HepG2 (cell line): ENCODE measurements at regions not wholly inside any gene's neighbourhood (a gene's known extent, or its start where the extent isn't known, plus 50 kb on each side); places are given as distances from the start of the nearest gene placed in this dataset.

Experiments
- ATAC-seq: fragments of 200-7000 bp; cut with Tn5 transposase; 3 replicates; pipeline ENCODE4 v1.9.1; 2020; ENCODE audit warnings: mild to moderate bottlenecking, moderate library complexity
- BruUV-seq: library from RNA; stranded (reverse); fragments of 400-500 nt; replicated peaks from 2 replicates; lab custom pipeline; 2021; lab: Mats Ljungman, UMichigan
- CTCF ChIA-PET: fragments of 300-600 bp; formaldehyde crosslinking; extraction: SDS; loops from one replicate; lab custom pipeline; 2021; ENCODE audit warnings: low total read pairs, inconsistent platforms, low intra/inter-chr PET ratio; lab: Yijun Ruan, JAX
- POLR2A ChIA-PET: fragments of 350-600 bp; sonication (Branson Sonifier 250); formaldehyde crosslinking; loops from one replicate; lab custom pipeline; 2020; ENCODE audit warnings: antibody characterized with exemption, inconsistent platforms; lab: Yijun Ruan, JAX
- DNase-seq: peaks from one replicate; pipeline ENCODE4 v3.0.0-alpha.2; 2015; ENCODE audit warnings: low spot score
- FAIRE-seq: peaks from 3 replicates; lab custom pipeline; 2011; peaks lifted over from hg19 to GRCh38; lab: Jason Lieb, UNC
- H2AFZ ChIP-seq: one replicate; pipeline ENCODE4 v1.6.1; 2011; ENCODE audit warnings: low read length, inconsistent platforms
- H3K27ac ChIP-seq: fragments of 300-600 bp; 3 replicates; pipeline ENCODE4 v1.8.0; 2011; ENCODE audit warnings: mixed run types, mild to moderate bottlenecking, mixed read lengths, low read length, inconsistent platforms; ENCODE audit not compliant: insufficient read depth; ENCODE audit errors: extremely low read length
- H3K27me3 ChIP-seq, 2 experiments: fragments of 200-600 bp in 1 of 2; 2 replicates in 1 of 2; 3 replicates in 1 of 2; pipeline versions ENCODE4 v1.6.0 to v1.8.0; 2011; ENCODE audit warnings: low read length in 2 of 2, mild to moderate bottlenecking in 2 of 2, moderate library complexity in 2 of 2, inconsistent platforms in 1 of 2; ENCODE audit not compliant: insufficient read depth in 2 of 2, control insufficient read depth in 1 of 2
- H3K36me3 ChIP-seq, 2 experiments: fragments of 200-600 bp in 1 of 2; replicated peaks in 1 of 2; 2 replicates in 1 of 2; 3 replicates in 1 of 2; pipeline versions ENCODE4 v1.5.1 to v1.8.0; 2011; ENCODE audit warnings: low read length in 2 of 2, inconsistent platforms in 1 of 2; ENCODE audit not compliant: insufficient read depth in 2 of 2, control insufficient read depth in 1 of 2
- H3K4me1 ChIP-seq: 2 replicates; pipeline ENCODE4 v1.5.1; 2012; ENCODE audit warnings: low read length, inconsistent platforms; ENCODE audit not compliant: insufficient read depth
- H3K4me2 ChIP-seq: 2 replicates; pipeline ENCODE4 v1.6.0; 2011; ENCODE audit warnings: low read depth, low read length, inconsistent platforms
- H3K4me3 ChIP-seq, 3 experiments: fragments of 200-600 bp in 1 of 3; sonication (generic), shearing (Covaris generic) in 1 of 3; replicated peaks in 1 of 3; 2 replicates each; pipeline ENCODE4 v1.5.1; 2011 to 2016; ENCODE audit warnings: low read length in 3 of 3, inconsistent platforms in 2 of 3, low read depth in 2 of 3, mild to moderate bottlenecking in 2 of 3, control low read depth in 1 of 3, mixed read lengths in 1 of 3; ENCODE audit not compliant: insufficient read depth in 1 of 3
- H3K79me2 ChIP-seq: one replicate; pipeline ENCODE4 v1.6.1; 2011; ENCODE audit warnings: low read length, inconsistent platforms; ENCODE audit not compliant: insufficient read depth
- H3K9ac ChIP-seq: 2 replicates; pipeline ENCODE4 v1.6.0; 2011; ENCODE audit warnings: mild to moderate bottlenecking, low read depth, low read length, inconsistent platforms; ENCODE audit not compliant: insufficient read depth
- H3K9me3 ChIP-seq: 2 replicates; pipeline ENCODE4 v1.5.1; 2012; ENCODE audit warnings: mild to moderate bottlenecking, low read length
- H4K20me1 ChIP-seq: 2 replicates; pipeline ENCODE4 v1.6.0; 2011; ENCODE audit warnings: inconsistent platforms, mild to moderate bottlenecking, low read length, moderate library complexity; ENCODE audit not compliant: insufficient read depth
- CAMTA2 ChIP-seq: sonication (generic); formaldehyde crosslinking; IDR thresholded peaks from 2 replicates; pipeline ENCODE4 v1.4.0; 2020; ENCODE audit warnings: mild to moderate bottlenecking, missing genetic modification reagents, borderline replicate concordance
- MAFG ChIP-seq: sonication (generic); formaldehyde crosslinking; IDR thresholded peaks from 2 replicates; pipeline ENCODE4 v1.5.1; 2020; ENCODE audit warnings: mild to moderate bottlenecking, missing genetic modification reagents
- NFE2 ChIP-seq: sonication (generic); formaldehyde crosslinking; IDR thresholded peaks from 2 replicates; pipeline ENCODE4 v1.4.0; 2020; ENCODE audit warnings: missing genetic modification reagents
- NFIC ChIP-seq: IDR thresholded peaks from 2 replicates; pipeline ENCODE4 v1.6.1; 2012; ENCODE audit warnings: mild to moderate bottlenecking, low read length, inconsistent platforms
- SAFB2 ChIP-seq: sonication (generic); formaldehyde crosslinking; IDR thresholded peaks from 2 replicates; pipeline ENCODE4 v1.5.1; 2020; ENCODE audit warnings: missing genetic modification reagents, low read depth, mild to moderate bottlenecking, borderline replicate concordance
- ZBTB7A ChIP-seq: sonication (generic); formaldehyde crosslinking; IDR thresholded peaks from 2 replicates; pipeline ENCODE4 v1.8.0; 2022; ENCODE audit warnings: mild to moderate bottlenecking, missing genetic modification reagents
- in situ Hi-C: cut with HindIII; loops from 2 replicates; pipeline ENCODE4 v1.10.0; 2017; ENCODE audit warnings: low pct_unique_long_range_greater_than_20kb; ENCODE audit not compliant: extremely low pct_ligation_motif_present
- intact Hi-C: fragments of 100-400 bp; cut with micrococcal nuclease; formaldehyde crosslinking; loops from one replicate; pipeline ENCODE4 v1.10.0; 2022; ENCODE audit not compliant: unreplicated experiment
- TF ChIP-seq, protein P1 (sequence below): sonication (generic); formaldehyde crosslinking; IDR thresholded peaks from 2 replicates; pipeline ENCODE4 v1.4.0; 2020; ENCODE audit warnings: missing genetic modification reagents
- TF ChIP-seq, protein P2 (sequence below): sonication (generic); formaldehyde crosslinking; IDR thresholded peaks from 2 replicates; pipeline ENCODE4 v1.4.0; 2020; ENCODE audit warnings: missing genetic modification reagents, borderline replicate concordance
- TF ChIP-seq, protein P3 (sequence below): sonication (generic); formaldehyde crosslinking; IDR thresholded peaks from 2 replicates; pipeline ENCODE4 v1.9.0; 2021; ENCODE audit warnings: missing genetic modification reagents, mild to moderate bottlenecking, borderline replicate concordance

DNA sequence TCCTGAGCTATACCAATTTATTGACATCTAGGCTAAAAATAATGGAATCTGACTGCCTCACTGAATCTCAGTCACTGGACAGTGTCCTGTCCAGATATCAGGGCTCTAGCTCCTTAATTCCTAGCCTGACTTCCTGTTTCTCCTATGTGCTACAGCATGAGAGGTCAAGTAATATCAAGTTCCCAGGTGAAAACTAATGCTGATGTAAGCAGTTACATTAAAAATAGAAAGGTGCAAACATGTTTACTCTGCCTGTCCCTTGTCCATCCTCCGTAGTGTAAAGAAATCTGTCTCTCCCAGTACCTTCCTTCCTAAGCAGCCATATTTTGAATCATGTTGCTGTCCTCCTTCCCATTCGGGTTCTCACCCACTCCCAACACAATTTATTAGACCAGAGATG, 145.9 kb upstream of the GHR start (continued):
- TF ChIP-seq NFIC: no peak
- no peak for TF ChIP-seq SAFB2 (CRISPR knock-in tag)

DNA sequence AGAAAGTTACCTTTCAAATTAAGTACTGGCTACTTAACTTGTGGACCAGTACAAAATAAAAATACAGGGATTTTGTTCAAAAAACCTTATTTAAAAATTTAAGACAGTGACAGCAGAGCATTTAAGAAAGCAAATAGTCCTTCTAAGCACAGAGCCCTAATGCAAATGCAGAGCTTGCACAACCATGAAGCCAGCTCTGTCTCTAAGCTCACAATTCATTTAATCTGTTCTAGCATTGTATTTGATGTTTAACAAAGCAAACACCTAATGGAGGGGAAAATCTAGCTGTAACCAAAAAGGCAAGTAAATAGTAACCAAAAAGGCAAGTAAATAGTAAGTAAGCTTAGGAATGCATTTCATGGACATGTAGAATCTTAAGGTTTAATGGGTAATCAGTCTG, 138.7 kb upstream of the GHR start:
- Histone ChIP-seq H3K4me3 (no peak overlapping the region), H3K27ac (no peak overlapping the region), H3K79me2 (no peaks in the 10 kb centered on the region), H3K9ac (no peak overlapping the region), H3K36me3 (no peaks in the 10 kb centered on the region), H4K20me1 (no peaks in the 10 kb centered on the region), H2AFZ (no peak overlapping the region), H3K4me1 (no peaks in the 10 kb centered on the region), H3K4me2 (no peak overlapping the region), H3K27me3 (no peaks in the 10 kb centered on the region), H3K9me3 (no peaks in the 10 kb centered on the region)
- no peak for ATAC-seq
- CTCF ChIA-PET: no interaction called here
- DNase-seq: no peak
- TF ChIP-seq CAMTA2 (CRISPR knock-in tag): no peak
- TF ChIP-seq, protein P1, sequence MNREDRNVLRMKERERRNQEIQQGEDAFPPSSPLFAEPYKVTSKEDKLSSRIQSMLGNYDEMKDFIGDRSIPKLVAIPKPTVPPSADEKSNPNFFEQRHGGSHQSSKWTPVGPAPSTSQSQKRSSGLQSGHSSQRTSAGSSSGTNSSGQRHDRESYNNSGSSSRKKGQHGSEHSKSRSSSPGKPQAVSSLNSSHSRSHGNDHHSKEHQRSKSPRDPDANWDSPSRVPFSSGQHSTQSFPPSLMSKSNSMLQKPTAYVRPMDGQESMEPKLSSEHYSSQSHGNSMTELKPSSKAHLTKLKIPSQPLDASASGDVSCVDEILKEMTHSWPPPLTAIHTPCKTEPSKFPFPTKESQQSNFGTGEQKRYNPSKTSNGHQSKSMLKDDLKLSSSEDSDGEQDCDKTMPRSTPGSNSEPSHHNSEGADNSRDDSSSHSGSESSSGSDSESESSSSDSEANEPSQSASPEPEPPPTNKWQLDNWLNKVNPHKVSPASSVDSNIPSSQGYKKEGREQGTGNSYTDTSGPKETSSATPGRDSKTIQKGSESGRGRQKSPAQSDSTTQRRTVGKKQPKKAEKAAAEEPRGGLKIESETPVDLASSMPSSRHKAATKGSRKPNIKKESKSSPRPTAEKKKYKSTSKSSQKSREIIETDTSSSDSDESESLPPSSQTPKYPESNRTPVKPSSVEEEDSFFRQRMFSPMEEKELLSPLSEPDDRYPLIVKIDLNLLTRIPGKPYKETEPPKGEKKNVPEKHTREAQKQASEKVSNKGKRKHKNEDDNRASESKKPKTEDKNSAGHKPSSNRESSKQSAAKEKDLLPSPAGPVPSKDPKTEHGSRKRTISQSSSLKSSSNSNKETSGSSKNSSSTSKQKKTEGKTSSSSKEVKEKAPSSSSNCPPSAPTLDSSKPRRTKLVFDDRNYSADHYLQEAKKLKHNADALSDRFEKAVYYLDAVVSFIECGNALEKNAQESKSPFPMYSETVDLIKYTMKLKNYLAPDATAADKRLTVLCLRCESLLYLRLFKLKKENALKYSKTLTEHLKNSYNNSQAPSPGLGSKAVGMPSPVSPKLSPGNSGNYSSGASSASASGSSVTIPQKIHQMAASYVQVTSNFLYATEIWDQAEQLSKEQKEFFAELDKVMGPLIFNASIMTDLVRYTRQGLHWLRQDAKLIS (CRISPR knock-in tag): no peak
- TF ChIP-seq MAFG (CRISPR knock-in tag): no peak
- TF ChIP-seq, protein P2, sequence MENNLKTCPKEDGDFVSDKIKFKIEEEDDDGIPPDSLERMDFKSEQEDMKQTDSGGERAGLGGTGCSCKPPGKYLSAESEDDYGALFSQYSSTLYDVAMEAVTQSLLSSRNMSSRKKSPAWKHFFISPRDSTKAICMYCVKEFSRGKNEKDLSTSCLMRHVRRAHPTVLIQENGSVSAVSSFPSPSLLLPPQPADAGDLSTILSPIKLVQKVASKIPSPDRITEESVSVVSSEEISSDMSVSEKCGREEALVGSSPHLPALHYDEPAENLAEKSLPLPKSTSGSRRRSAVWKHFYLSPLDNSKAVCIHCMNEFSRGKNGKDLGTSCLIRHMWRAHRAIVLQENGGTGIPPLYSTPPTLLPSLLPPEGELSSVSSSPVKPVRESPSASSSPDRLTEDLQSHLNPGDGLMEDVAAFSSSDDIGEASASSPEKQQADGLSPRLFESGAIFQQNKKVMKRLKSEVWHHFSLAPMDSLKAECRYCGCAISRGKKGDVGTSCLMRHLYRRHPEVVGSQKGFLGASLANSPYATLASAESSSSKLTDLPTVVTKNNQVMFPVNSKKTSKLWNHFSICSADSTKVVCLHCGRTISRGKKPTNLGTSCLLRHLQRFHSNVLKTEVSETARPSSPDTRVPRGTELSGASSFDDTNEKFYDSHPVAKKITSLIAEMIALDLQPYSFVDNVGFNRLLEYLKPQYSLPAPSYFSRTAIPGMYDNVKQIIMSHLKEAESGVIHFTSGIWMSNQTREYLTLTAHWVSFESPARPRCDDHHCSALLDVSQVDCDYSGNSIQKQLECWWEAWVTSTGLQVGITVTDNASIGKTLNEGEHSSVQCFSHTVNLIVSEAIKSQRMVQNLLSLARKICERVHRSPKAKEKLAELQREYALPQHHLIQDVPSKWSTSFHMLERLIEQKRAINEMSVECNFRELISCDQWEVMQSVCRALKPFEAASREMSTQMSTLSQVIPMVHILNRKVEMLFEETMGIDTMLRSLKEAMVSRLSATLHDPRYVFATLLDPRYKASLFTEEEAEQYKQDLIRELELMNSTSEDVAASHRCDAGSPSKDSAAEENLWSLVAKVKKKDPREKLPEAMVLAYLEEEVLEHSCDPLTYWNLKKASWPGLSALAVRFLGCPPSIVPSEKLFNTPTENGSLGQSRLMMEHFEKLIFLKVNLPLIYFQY (CRISPR knock-in tag): no peak
- TF ChIP-seq NFE2: no peak
- TF ChIP-seq ZBTB7A (CRISPR knock-in tag): no peak
- TF ChIP-seq, protein P3, sequence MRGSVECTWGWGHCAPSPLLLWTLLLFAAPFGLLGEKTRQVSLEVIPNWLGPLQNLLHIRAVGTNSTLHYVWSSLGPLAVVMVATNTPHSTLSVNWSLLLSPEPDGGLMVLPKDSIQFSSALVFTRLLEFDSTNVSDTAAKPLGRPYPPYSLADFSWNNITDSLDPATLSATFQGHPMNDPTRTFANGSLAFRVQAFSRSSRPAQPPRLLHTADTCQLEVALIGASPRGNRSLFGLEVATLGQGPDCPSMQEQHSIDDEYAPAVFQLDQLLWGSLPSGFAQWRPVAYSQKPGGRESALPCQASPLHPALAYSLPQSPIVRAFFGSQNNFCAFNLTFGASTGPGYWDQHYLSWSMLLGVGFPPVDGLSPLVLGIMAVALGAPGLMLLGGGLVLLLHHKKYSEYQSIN (CRISPR knock-in tag): no peak
- intact Hi-C loops: no loop called here
- POLR2A ChIA-PET: no interaction called here
- BruUV-seq: no TSS peak
- in situ Hi-C loops: no loop called here
- FAIRE-seq: no peak
